SU-DHL-6 (cell line): ENCODE measurements at regions not wholly inside any gene's neighbourhood (a gene's known extent, or its start where the extent isn't known, plus 50 kb on each side); places are given as distances from the start of the nearest gene placed in this dataset.
"Not testable (repeated sequence)": the region's sequence is repeated elsewhere in the genome, so short reads cannot be mapped to it uniquely, and the experiment has no call there.

Source experiments
- H2AFZ ChIP-seq: fragments of 200-600 bp; sonication (generic); 2 replicates; pipeline ENCODE4 v1.6.1; 2014; ENCODE audit warnings: low read depth, mild to moderate bottlenecking, moderate library complexity, mixed read lengths, antibody characterized with exemption, low read length; ENCODE audit not compliant: severe bottlenecking
- H3F3A ChIP-seq: fragments of 200-600 bp; shearing (Covaris generic); 2 replicates; pipeline ENCODE4 v1.6.0; 2016; ENCODE audit warnings: antibody characterized with exemption, mild to moderate bottlenecking; ENCODE audit not compliant: insufficient read depth
- H3K27ac ChIP-seq: fragments of 200-600 bp; sonication (generic); 2 replicates; pipeline ENCODE4 v1.5.1; 2016; ENCODE audit warnings: low read depth, mild to moderate bottlenecking, low read length, moderate library complexity, mixed read lengths
- H3K27me3 ChIP-seq: fragments of 200-600 bp; sonication (generic), shearing (Covaris generic); 2 replicates; pipeline ENCODE4 v1.6.0; 2014; ENCODE audit warnings: mild to moderate bottlenecking, low read length
- H3K36me3 ChIP-seq: fragments of 200-600 bp; sonication (generic); 2 replicates; pipeline ENCODE4 v1.6.1; 2014; ENCODE audit warnings: mild to moderate bottlenecking, low read length, mixed read lengths
- H3K4me2 ChIP-seq: fragments of 300-600, 200-600 bp; shearing (Covaris generic), sonication (generic); 2 replicates; pipeline ENCODE4 v1.6.0; 2014; ENCODE audit warnings: low read length, low read depth, mild to moderate bottlenecking; ENCODE audit not compliant: poor library complexity, severe bottlenecking
- H3K4me3 ChIP-seq: fragments of 200-600 bp; sonication (generic); 2 replicates; pipeline ENCODE4 v1.5.1; 2014; ENCODE audit warnings: antibody characterized with exemption, low read length, mild to moderate bottlenecking, mixed read lengths; ENCODE audit not compliant: insufficient read depth, poor library complexity, severe bottlenecking
- H3K79me2 ChIP-seq: fragments of 200-600 bp; sonication (generic); 2 replicates; pipeline ENCODE4 v1.6.1; 2014; ENCODE audit warnings: mild to moderate bottlenecking, low read length, moderate library complexity; ENCODE audit not compliant: insufficient read depth
- H3K9ac ChIP-seq: fragments of 200-600 bp; sonication (generic); 2 replicates; pipeline ENCODE4 v1.7.0; 2014; ENCODE audit warnings: mild to moderate bottlenecking, low read length
- H3K9me2 ChIP-seq: fragments of 200-600 bp; sonication (generic); replicated peaks from 2 replicates; pipeline ENCODE4 v1.6.1; 2014; ENCODE audit warnings: low read length; ENCODE audit not compliant: insufficient read depth
- H3K9me3 ChIP-seq: fragments of 200-600 bp; sonication (generic); 2 replicates; pipeline ENCODE4 v1.6.1; 2014; ENCODE audit warnings: low read length, mixed read lengths; ENCODE audit not compliant: insufficient read depth
- H4K20me1 ChIP-seq: fragments of 200-600 bp; sonication (generic); 2 replicates; pipeline ENCODE4 v1.6.1; 2014; ENCODE audit warnings: low read depth, mild to moderate bottlenecking, antibody characterized with exemption, low read length, moderate library complexity, mixed read lengths
- EZH2phosphoT487 ChIP-seq: fragments of 200-600 bp; sonication (generic), shearing (Covaris generic); conservative IDR thresholded peaks from 2 replicates; pipeline ENCODE4 v1.6.1; 2018; ENCODE audit warnings: mild to moderate bottlenecking, antibody characterized with exemption, low read length, moderate library complexity, mixed read lengths
- TF ChIP-seq, protein P1 (sequence below): fragments of 200-600 bp; sonication (generic); IDR thresholded peaks from one replicate; pipeline ENCODE4 v1.5.1; 2017; ENCODE audit warnings: antibody characterized with exemption, mild to moderate bottlenecking, low read length, moderate library complexity; ENCODE audit not compliant: insufficient read depth, poor library complexity, severe bottlenecking

DNA sequence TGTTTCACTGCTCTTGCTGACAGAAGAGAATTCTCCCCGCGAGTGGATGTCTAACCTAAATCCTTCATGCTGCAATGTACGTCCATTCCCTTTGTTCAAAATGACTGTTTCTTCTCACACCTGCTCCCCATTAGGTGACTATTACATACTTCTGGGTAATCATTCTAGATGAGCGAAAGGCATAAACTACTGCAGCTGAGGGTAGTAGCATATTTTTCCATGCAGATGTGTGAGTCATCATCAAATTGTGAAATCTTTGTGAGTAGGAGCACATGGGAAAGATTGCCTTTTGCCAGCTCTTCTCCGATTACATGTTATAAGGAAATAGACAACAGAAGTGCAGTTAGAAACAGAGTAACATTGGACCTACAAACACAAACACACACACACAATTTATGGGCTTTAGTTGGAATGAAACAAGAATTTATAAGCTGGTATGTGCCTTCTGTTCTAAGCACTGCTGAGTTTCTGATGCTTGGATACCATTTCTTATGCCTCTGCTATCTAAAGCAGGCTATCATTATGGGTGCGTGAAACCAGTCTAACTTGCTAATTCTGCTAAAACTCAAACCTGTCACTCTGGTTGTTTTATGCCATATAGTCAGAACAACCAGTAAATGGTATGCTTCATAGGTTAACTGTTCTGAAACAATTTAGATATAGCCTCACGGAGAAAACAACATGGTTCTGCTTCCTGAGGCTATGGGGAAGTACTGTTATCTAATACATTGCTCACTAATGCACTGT, 346.9 kb upstream of the PSMD7 start:
- no peaks in the 10 kb centered on the region for H3K27me3 ChIP-seq
- no peaks in the 10 kb centered on the region for H3F3A ChIP-seq
- H3K4me2 ChIP-seq = no peak overlapping the region
- H3K9me3 ChIP-seq = no peaks in the 10 kb centered on the region
- no peaks in the 10 kb centered on the region for H3K36me3 ChIP-seq
- no peak overlapping the region for H2AFZ ChIP-seq
- H4K20me1 ChIP-seq = no peaks in the 10 kb centered on the region
- H3K4me3 ChIP-seq = no peak overlapping the region
- no peak overlapping the region for H3K9ac ChIP-seq
- H3K27ac ChIP-seq = no peak overlapping the region
- TF ChIP-seq, protein P1, sequence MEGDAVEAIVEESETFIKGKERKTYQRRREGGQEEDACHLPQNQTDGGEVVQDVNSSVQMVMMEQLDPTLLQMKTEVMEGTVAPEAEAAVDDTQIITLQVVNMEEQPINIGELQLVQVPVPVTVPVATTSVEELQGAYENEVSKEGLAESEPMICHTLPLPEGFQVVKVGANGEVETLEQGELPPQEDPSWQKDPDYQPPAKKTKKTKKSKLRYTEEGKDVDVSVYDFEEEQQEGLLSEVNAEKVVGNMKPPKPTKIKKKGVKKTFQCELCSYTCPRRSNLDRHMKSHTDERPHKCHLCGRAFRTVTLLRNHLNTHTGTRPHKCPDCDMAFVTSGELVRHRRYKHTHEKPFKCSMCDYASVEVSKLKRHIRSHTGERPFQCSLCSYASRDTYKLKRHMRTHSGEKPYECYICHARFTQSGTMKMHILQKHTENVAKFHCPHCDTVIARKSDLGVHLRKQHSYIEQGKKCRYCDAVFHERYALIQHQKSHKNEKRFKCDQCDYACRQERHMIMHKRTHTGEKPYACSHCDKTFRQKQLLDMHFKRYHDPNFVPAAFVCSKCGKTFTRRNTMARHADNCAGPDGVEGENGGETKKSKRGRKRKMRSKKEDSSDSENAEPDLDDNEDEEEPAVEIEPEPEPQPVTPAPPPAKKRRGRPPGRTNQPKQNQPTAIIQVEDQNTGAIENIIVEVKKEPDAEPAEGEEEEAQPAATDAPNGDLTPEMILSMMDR = no peak
- TF ChIP-seq EZH2phosphoT487 = no peak
- no peaks in the 10 kb centered on the region for H3K9me2 ChIP-seq
- H3K79me2 ChIP-seq = no peaks in the 10 kb centered on the region

DNA sequence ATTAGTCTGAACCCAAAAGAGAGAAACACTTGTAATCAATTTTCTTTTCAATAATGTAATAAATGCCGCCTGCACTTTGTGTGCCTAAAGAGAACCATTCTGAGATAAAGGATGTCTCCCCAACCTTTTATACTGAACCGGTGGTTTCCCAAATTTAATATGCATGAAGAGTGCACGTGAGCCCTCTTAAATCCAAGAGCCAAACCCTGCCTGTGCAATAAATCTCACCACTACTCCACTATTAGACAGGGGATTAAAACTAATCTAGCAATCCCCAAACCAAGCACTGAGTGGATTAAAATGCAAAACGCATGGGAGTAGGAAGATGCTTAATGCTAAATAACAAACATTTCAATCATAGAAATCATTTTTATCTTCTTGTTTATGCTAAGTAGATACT, 351.0 kb upstream of the PSMD7 start:
- Histone ChIP-seq H3K9me3 (no peaks in the 10 kb centered on the region), H3K9ac (no peak overlapping the region), H3K79me2 (no peaks in the 10 kb centered on the region), H3K27ac (no peak overlapping the region), H3K9me2 (no peaks in the 10 kb centered on the region), H3K36me3 (no peaks in the 10 kb centered on the region), H4K20me1 (no peaks in the 10 kb centered on the region), H3K4me3 (no peak overlapping the region), H3K27me3 (no peaks in the 10 kb centered on the region), H3F3A (no peaks in the 10 kb centered on the region), H2AFZ (no peak overlapping the region), H3K4me2 (no peak overlapping the region)
- TF ChIP-seq EZH2phosphoT487 = no peak
- TF ChIP-seq, protein P1 = no peak

DNA sequence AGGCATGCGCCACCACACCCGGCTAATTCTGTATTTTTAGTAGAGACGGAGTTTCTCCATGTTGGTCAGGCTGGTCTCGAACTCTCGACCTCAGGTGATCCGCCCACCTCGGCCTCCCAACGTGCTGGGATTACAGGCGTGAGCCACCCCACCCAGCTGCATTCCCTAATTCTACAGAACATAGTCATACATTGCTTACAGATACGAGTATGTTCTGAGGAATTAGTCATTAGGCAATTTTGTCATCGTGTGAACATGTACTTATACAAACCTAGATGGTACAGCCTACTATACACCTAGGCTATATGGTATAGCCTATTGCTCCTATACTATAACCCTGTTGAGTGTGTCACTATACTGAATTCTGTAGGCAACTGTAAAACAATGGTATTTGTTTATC, 353.4 kb upstream of the PSMD7 start:
- not testable (repeated sequence) for H3K36me3 ChIP-seq, H2AFZ ChIP-seq, H3K4me2 ChIP-seq, H3K4me3 ChIP-seq, H3K9ac ChIP-seq, H3K9me2 ChIP-seq, H3K9me3 ChIP-seq, H3K27ac ChIP-seq, H3K79me2 ChIP-seq, H3F3A ChIP-seq, H3K27me3 ChIP-seq, H4K20me1 ChIP-seq

DNA sequence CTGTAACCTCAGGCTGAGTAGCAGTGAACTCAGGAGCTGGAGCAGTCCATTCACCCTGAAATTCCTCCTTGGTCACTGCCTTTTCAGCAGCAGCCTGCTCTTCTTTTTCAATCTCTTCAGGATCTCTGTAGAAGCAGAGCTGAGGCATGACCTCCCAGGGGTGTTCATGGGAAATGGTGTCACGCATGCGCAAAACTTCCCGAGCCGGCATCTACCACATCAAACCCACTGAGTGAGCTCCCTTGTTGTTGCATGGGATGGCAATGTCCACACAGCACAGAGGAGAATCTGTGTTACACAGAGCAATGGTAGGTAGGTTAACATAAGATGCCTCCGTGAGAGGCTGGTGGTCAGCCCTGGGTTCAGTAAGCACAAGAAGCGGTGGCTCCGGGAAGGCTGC, 355.8 kb upstream of the PSMD7 start:
- not testable (repeated sequence) for H2AFZ ChIP-seq, H3K4me2 ChIP-seq, H4K20me1 ChIP-seq, H3F3A ChIP-seq, H3K9me2 ChIP-seq, H3K9me3 ChIP-seq, H3K79me2 ChIP-seq, H3K27me3 ChIP-seq, H3K36me3 ChIP-seq, H3K9ac ChIP-seq, H3K4me3 ChIP-seq, H3K27ac ChIP-seq
